ENCODE measurements at regions not wholly inside any gene's neighbourhood (a gene's known extent, or its start where the extent isn't known, plus 50 kb on each side); places are given as distances from the start of the nearest gene placed in this dataset.
"Not testable (repeated sequence)": the region's sequence is repeated elsewhere in the genome, so short reads cannot be mapped to it uniquely, and the experiment has no call there.

DNA sequence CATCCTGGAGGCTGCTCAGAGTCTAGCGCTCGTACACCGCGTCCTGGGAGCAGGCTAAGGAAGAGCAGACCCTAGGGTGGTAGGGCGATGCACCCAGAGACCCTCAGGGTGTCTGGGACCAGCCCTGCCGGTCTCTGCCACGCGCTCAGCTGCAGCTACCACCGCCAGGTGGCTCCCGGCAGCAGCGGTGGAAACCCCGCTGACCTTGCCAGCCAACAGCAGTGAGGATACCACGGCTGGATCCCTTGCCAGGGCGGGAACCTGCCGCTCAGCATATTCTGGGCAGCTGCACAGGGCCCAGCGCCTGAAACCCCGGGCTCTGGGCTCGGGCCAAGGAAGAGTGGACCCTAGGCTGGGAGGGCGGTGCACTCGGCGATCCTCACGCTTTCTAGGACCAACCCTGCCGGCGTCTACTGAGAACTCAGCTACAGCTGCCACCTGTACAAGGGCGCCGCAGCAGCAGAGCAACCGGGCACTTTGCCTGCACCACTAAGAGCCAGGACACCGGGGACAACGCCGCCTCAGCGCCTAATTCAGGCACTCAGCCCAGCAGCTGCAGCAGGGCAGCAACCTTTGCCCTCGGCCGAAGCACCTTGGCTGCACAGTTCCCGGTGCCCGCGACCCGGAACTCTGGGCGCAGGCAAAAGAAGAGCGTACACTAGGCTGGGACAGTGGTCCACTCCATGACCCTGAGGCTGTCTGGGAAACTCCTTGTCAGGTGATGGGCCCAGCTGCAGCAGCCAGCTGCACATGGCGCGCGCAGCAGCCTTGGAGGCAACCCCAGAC, 80.8 kb downstream of the POTEB2 start:
- peak in 2 of 5 donors; percentile 18 to 21 for DNase-seq
- ATAC-seq; H3K27ac ChIP-seq; H3K4me3 ChIP-seq; H3K27me3 ChIP-seq; intact Hi-C loops (cut with DNase I); H3K4me1 ChIP-seq; H3K9me3 ChIP-seq; H3K36me3 ChIP-seq: not testable (repeated sequence)
- 51% methylated on average over 6 of the region's 42 CpGs; no CpG with 5 or more reads in 3 of the 4 donors for WGBS, 4 donors

DNA sequence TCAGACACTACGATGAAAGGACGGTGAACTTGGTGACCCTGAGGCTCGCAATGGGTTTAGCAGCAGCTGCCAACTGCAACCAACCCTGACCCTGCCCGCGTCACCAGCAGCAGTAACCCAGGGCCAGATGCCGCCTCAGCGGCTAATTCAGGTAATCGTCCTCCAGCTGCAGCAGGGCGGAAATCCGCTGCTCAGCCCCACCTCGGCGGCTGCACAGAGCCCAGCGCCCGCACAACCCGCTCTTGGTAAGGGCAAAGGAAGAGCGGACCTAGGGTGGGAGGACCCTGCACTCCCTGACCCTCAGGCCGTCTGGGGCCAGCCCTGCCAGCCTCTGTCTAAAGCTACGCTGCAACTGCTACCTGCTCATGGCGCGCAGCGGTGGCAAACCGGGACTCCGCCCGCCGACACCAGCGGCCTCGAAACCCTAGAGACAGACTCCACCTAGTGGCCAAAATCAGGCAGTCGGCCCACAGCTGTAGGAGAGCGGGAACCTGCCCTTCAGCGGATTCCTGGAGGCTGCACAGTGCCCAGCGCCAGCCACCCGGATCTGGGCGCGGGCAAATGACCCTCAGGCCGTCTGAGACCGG, 82.4 kb downstream of the POTEB2 start:
- WGBS, 4 donors: no CpG with 5 or more reads among the region's 36 CpGs
- DNase-seq: peak in 1 of 5 donors; percentile 35

DNA sequence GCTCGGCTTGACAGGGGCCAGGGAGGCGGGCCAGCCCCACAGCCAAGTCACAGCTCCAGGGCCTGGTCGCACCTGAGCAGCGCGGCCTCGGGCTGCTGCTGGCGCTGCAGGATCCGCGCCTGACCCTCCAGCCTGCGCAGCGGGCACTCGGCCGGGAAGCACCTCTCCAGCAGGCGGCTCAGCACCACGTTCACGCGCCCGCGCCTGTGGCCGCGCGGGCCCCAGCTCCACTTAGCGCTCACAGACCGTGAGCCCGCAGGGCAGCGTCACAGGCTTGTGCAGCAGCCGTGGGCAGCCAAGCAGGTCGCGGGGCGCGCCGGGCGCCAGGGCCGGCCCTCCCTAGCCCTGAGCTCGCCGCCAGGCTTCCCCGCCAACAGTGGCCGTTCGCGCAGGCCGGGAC, 90.7 kb downstream of the POTEB2 start:
- H3K36me3 ChIP-seq; DNase-seq; H3K9me3 ChIP-seq; H3K4me1 ChIP-seq; H3K4me3 ChIP-seq; H3K27me3 ChIP-seq; H3K27ac ChIP-seq; intact Hi-C loops (cut with DNase I): not testable (repeated sequence)
- WGBS, 4 donors: no CpG with 5 or more reads among the region's 41 CpGs
- ATAC-seq: peak in 2 of 4 donors; percentile 49 to 78

More for the DNA sequence above, 82.4 kb downstream of the POTEB2 start:
- ATAC-seq; H3K27me3 ChIP-seq; intact Hi-C loops (cut with DNase I); H3K4me3 ChIP-seq; H3K27ac ChIP-seq; H3K36me3 ChIP-seq; H3K9me3 ChIP-seq; H3K4me1 ChIP-seq: not testable (repeated sequence)

DNA sequence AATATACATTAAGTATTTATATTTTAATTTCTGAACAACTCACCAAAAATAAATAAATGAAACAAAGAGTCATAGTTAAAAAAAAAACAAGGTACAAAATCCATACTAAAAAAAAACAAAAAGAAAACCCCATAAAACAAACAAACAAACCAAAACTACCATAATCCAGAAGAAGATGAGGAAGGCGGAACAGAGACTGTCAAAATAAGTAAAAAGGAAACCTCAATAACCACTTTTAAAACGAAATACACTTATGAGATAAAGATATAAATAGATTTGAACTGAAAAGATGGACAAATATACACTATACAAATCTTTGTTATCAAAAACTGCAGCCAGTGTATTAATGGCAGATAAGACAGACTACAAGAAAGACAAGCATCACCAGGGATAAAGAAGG, 98.2 kb downstream of the POTEB2 start:
- ATAC-seq; H3K27ac ChIP-seq; H3K9me3 ChIP-seq; H3K4me3 ChIP-seq; H3K4me1 ChIP-seq; H3K36me3 ChIP-seq; intact Hi-C loops (cut with DNase I); DNase-seq; H3K27me3 ChIP-seq: not testable (repeated sequence)
- no CpG with 5 or more reads among the region's 2 CpGs for WGBS, 4 donors

DNA sequence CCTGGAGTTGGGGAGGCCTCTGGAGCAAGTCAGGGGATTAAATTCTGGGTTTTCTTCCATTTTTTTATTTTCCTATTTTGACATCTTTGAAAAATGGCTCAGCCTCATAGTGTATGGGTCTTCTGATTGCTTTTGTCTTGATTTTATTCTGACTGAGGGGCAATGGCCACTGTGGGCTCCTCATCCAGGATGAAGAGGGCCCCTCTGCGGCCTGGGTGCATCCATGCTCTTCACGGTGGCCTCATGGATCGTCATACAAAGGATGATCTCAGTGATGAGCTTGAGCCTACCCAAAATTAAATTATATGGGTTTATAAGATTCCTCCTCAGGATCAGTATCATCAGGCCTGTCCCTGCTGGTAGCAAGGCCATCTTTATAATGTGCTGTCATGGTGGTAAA, 103.7 kb downstream of the POTEB2 start:
- DNase-seq; H3K27ac ChIP-seq; H3K36me3 ChIP-seq; H3K4me1 ChIP-seq; H3K4me3 ChIP-seq; intact Hi-C loops (cut with DNase I); H3K27me3 ChIP-seq; H3K9me3 ChIP-seq; ATAC-seq: not testable (repeated sequence)
- WGBS, 4 donors: 67 to 78% (median 67%) methylated on average over 3 of the region's 3 CpGs; no CpG with 5 or more reads in 1 of the 4 donors

DNA sequence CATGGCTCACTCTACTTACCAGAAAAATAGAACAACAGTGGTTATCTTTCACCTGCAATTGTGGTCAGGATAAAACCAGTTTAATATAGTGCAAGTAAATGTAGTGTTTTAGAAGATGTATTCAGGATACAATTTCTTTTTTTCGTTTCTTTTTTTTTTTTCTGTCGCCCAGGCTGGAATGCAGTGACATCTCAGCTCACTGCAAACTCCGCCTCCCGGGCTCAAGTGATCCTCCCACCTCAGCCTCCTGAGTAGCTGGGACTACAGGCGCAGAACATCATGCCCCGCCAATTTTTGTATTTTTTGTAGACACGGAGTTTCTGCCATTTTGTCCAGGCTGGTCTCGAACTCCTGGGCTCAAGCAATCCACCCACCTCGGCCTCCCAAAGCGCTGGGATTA, 109.7 kb downstream of the POTEB2 start:
- H3K4me1 ChIP-seq; intact Hi-C loops (cut with DNase I); H3K36me3 ChIP-seq; ATAC-seq; H3K9me3 ChIP-seq; H3K27ac ChIP-seq; H3K4me3 ChIP-seq; DNase-seq; H3K27me3 ChIP-seq: not testable (repeated sequence)
- WGBS, 4 donors: no CpG with 5 or more reads among the region's 10 CpGs

DNA sequence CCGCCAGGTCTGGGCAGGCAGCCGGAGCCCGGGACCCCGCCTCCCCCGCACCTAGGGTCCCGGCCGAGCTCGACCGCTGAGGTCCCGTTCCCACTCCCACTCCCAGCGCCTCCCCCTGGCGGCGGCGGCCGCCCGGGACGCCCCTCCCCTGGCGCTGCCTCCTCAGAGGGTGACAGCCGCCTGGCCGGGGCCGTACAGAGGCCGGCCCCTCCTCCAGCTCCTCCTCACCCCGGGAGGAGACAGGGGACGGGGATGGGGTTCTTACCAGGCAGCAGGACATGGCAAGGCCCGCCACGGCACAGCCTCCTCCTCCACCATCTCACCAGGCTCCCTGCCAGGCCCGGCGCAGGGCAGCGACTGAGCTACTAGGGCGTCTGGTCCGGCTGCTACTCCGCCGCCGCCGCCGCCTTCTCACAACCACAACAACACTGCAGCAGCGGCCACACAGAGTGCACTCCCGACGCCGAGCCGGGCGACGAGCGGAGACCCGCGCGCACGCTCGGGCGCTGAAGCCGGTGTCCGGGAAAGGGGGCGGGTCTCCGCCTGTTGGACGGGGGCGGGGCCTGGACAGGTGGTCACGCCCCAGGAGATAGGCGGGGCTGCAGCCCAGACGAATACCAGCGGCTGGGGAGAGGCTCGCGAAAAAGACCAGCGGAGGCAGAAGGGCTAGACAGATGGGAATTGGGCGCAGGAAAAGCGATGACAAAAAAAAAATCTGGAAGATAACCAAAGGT, 110.3 kb downstream of the POTEB2 start:
- WGBS, 4 donors: 40 to 60% methylated on average over 20 to 25 of the region's 65 CpGs; no CpG with 5 or more reads in 2 of the 4 donors
- intact Hi-C loops (cut with DNase I); H3K27me3 ChIP-seq; H3K27ac ChIP-seq; H3K36me3 ChIP-seq; H3K4me1 ChIP-seq; H3K9me3 ChIP-seq: not testable (repeated sequence)
- peak in 2 of 5 donors; percentile 26 to 53 for DNase-seq
- peak overlapping the region in 3 of 12 donors; percentile 30 to 47 (median 38) for H3K4me3 ChIP-seq
- ATAC-seq: peak in 3 of 4 donors; percentile 69 to 88 (median 84)

DNA sequence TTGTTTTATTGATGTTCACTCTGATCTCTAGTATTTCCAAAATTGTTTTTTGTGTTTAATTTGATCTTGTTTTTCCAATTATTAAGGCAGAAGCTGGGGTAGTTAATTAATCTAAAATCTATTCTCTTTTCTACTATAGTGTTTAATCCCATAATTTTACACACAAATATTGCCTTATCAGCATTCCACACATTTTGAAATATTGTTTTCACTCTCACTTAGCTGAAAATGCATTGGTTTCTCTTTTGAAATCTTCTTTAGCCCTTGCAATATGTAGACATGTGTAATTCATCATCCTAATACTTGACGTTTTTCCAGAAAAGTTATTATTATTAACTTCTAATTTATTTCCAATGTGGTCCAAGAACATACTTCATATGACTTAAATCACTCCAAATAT, 132.6 kb downstream of the POTEB2 start:
- H3K9me3 ChIP-seq; intact Hi-C loops (cut with DNase I); H3K36me3 ChIP-seq; H3K4me3 ChIP-seq; H3K4me1 ChIP-seq; H3K27ac ChIP-seq; H3K27me3 ChIP-seq; DNase-seq; ATAC-seq: not testable (repeated sequence)
- WGBS, 4 donors: 21 to 42% (median 27%) methylated on average over 1 of the region's 1 CpG
